T-helper 1 cell treated with Interleukin-12 subunit alpha and Interleukin-12 subunit beta and Interleukin-4 antibody, amounts not matched to agents 30 μg/mL and 1 μg/mL, for 36 hours (primary cell): ENCODE measurements at regions not wholly inside any gene's neighbourhood (a gene's known extent, or its start where the extent isn't known, plus 50 kb on each side); places are given as distances from the start of the nearest gene placed in this dataset.

Source experiments
- H3K27ac Mint-ChIP-seq: one replicate; pipeline ENCODE4 v1.8.0; 2021; ENCODE audit warnings: mild to moderate bottlenecking, mixed read lengths
- H3K27me3 Mint-ChIP-seq: one replicate; pipeline ENCODE4 v1.8.0; 2021; ENCODE audit warnings: low read depth, mixed read lengths
- H3K36me3 Mint-ChIP-seq: one replicate; pipeline ENCODE4 v1.8.0; 2021; ENCODE audit warnings: low read depth, mixed read lengths
- H3K4me1 Mint-ChIP-seq: one replicate; pipeline ENCODE4 v1.8.0; 2021; ENCODE audit warnings: low read depth, mixed read lengths
- H3K4me3 Mint-ChIP-seq: one replicate; pipeline ENCODE4 v1.8.0; 2021; ENCODE audit warnings: mild to moderate bottlenecking, moderate library complexity, mixed read lengths
- H3K9me3 Mint-ChIP-seq: one replicate; pipeline ENCODE4 v1.8.0; 2021; ENCODE audit warnings: mixed read lengths

DNA sequence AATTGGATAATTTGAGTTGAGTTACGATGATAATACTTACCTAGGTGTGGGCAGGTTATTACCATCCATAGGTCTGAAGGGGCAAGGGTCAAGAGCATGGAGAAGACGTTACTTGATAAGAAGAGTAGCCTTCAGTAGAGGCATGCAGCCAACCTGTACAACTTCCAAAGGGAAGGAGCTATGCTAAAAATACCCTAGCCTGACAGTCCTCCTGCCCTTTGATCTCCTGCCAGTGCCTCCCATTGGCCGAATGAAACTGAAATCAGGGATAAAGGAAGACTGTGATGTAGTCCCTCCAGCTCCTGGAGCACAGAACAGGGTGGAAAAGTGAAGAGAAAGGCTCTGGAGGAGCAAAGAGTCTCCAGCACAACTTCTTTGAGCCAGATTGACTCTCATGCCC, 487.4 kb downstream of the ADCYAP1 start:
- Mint-ChIP-seq H3K27me3 (no peaks in the 10 kb centered on the region), H3K4me1 (no peaks in the 10 kb centered on the region), H3K36me3 (no peaks in the 10 kb centered on the region), H3K4me3 (no peak overlapping the region), H3K27ac (no peak overlapping the region), H3K9me3 (no peaks in the 10 kb centered on the region)

DNA sequence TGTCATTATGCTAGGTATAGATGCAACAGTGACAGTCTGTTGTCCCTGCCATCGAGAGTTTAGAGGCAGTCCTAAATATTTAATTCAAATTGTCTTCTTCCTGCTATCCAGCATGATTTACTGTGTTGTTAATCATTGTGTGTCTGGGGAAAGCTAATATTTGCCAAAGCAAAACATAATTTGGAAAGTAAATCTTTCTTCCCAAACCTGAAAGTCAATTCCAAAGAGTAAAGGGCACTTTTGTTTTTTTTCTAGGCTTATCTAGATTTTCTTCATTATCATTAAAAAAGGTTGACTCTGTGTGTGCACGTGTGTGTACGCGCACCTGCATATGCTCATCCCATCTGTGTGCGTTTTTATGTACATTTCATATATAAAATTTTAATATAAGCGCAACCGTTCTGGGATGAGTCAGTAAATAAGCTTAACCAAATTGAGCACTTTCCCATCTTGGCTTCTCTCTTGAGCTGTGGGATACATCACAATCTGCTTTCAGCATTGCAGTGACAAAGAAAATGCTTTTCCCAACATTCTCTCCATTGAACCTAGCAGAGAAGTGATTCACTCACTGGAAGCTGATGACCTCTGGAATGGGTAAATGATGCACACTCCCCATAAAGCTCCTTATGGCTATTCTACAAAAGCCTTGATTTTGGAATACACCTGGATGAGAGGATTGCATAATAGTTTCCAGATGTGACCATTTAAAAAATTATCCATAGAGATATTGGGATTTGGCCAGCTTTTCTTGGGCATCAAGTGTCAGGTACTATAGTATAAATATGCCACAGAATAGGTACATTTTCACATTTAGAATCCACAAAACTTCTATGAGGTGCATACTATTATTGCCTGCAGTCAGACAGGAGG, 488.4 kb downstream of the ADCYAP1 start:
- no peak overlapping the region for H3K27ac Mint-ChIP-seq
- H3K4me1 Mint-ChIP-seq, result no peaks in the 10 kb centered on the region
- H3K36me3 Mint-ChIP-seq, result no peaks in the 10 kb centered on the region
- no peaks in the 10 kb centered on the region for H3K9me3 Mint-ChIP-seq
- H3K27me3 Mint-ChIP-seq, result no peaks in the 10 kb centered on the region
- no peak overlapping the region for H3K4me3 Mint-ChIP-seq

DNA sequence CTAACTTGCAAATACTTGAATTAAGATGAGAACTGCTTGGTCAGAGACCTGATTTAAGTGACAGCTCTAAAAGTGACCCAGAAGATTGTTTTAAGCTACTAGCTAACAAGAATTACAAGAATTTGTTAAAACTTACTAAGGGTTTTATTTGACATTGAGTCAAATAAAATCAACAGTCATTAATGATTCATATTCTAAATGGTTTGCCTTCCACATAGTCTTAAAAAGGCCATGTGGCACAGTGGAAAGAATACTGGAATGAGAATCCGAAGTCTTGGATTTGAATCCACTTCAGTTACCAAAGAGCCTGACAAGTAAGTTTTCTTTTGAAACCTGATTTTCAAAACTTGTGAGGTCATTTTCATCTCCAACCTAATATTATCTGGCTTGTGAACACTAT, 489.3 kb downstream of the ADCYAP1 start:
- Mint-ChIP-seq H3K27ac (no peak overlapping the region), H3K4me3 (no peak overlapping the region), H3K4me1 (no peaks in the 10 kb centered on the region), H3K9me3 (no peaks in the 10 kb centered on the region), H3K36me3 (no peaks in the 10 kb centered on the region), H3K27me3 (no peaks in the 10 kb centered on the region)

DNA sequence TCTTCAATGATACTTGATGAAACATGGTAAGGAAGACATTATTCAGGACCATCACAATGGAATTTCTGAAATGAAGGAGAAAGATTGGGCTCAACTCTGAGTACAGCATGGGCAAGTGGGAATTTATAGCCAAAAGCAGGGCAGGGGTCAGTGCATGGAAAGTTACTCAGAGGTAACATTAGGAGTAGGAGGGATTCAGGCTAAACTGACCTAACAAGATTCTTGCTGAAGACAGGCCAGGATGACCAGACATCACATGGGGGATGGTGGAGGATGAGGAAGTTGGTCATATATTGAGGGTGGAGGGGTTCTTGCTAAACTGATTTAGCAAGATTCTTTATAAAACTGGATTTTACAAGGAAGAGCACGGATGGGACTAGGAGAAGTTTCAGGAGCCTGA, 489.8 kb downstream of the ADCYAP1 start:
- Mint-ChIP-seq H3K27ac (no peak overlapping the region), H3K4me1 (no peaks in the 10 kb centered on the region), H3K36me3 (no peaks in the 10 kb centered on the region), H3K9me3 (no peaks in the 10 kb centered on the region), H3K27me3 (no peaks in the 10 kb centered on the region), H3K4me3 (no peak overlapping the region)

DNA sequence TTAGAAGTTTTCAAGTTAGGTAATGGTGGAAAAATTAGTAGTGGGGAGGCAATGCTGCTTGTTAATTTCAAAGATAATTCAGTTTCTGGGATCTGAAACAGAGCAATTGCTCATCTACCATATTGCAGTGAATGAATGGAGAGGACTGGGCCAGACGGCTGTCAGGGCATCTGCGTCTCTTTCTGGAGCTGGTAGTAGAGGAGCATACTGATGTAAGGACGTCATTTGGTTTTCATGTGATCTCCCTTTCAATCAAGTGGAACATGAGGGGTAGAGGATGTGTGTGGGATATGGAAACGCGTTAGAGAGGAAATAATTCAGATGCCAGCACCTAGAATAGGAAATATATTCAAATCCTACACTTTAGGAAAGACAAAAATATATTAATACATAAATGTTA, 490.3 kb downstream of the ADCYAP1 start:
- Mint-ChIP-seq H3K4me1 (no peaks in the 10 kb centered on the region), H3K27ac (no peak overlapping the region), H3K4me3 (no peak overlapping the region), H3K27me3 (no peaks in the 10 kb centered on the region), H3K9me3 (no peaks in the 10 kb centered on the region), H3K36me3 (no peaks in the 10 kb centered on the region)

DNA sequence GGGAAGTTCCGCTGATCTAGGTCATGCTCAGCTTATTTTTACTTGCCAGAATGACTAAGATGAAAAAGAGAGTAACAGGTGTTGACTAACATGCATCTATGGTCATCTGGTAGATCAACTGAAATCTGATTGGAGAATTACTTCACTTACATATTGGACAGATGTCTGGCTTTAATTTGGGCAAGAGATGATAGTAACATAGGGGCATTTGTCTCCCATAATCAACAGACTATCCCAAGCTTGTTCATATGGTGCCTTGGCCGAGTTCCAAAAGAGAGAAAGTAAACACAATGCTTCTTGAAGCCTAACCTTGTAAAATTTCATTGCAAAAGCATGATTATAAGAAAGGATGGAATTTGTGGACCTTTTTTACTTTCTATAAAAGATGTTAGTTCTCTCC, 503.7 kb downstream of the ADCYAP1 start:
- Mint-ChIP-seq H3K27me3 (no peaks in the 10 kb centered on the region), H3K4me1 (no peaks in the 10 kb centered on the region)

DNA sequence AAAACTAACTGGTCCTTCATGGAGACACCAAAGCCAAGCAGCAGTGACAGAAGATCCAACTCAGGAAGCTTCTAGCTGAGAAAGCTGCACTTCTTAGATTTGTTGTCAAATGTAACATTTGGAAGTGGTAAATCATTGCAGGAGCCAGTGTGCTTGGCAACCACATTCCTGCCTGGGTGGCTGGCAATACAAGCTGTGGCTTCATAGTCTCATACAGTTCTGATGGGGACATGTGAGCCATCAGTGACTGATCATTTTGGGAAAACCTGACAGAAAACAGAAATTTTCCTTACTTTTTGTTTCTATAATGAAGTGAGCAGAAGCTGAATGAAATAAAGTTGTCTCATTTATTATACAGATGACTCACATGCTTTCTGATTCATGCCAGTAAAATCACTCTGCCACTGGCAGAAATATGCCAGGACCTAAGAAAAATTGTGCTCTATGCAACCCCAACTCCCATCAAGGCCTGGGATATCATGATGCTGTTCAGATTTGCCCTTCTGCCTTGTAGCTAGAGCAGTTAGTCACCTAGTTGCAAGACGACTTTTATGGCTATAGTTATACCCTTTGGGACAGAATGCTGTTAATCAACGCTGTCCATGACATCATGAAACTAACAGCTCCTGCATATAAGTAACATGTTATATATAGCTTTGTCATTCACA, 508.1 kb downstream of the ADCYAP1 start:
- Mint-ChIP-seq H3K36me3 (no peaks in the 10 kb centered on the region), H3K4me1 (no peaks in the 10 kb centered on the region)

More for the DNA sequence above, 503.7 kb downstream of the ADCYAP1 start:
- no peak overlapping the region for H3K4me3 Mint-ChIP-seq
- H3K36me3 Mint-ChIP-seq, result no peaks in the 10 kb centered on the region
- H3K27ac Mint-ChIP-seq, result no peak overlapping the region
- peaks cover 4% of the 10 kb centered on the region for H3K9me3 Mint-ChIP-seq

DNA sequence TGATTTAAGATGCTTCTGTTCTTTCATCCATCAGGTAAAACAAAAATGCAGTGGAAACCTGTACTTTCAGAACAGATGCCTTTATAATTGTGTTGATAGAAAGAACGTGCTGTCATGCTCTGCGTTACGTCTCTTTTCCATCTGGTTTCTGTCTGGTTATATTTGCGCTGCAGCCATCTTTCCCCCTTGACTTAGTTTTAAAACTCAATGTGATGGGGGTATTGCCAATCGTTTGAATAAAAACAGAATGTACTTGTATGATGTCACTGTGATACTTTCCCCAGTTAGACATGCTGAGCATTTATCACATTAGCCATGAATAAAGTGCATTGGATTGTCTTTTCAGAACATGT, 508.6 kb downstream of the ADCYAP1 start:
- no peak overlapping the region for H3K27ac Mint-ChIP-seq
- no peaks in the 10 kb centered on the region for H3K27me3 Mint-ChIP-seq
- H3K9me3 Mint-ChIP-seq, result no peaks in the 10 kb centered on the region
- H3K36me3 Mint-ChIP-seq, result no peaks in the 10 kb centered on the region
- no peak overlapping the region for H3K4me3 Mint-ChIP-seq
- H3K4me1 Mint-ChIP-seq, result no peaks in the 10 kb centered on the region

More for the DNA sequence above, 508.1 kb downstream of the ADCYAP1 start:
- Mint-ChIP-seq H3K4me3 (no peak overlapping the region), H3K27me3 (no peaks in the 10 kb centered on the region), H3K9me3 (no peaks in the 10 kb centered on the region), H3K27ac (no peak overlapping the region)

DNA sequence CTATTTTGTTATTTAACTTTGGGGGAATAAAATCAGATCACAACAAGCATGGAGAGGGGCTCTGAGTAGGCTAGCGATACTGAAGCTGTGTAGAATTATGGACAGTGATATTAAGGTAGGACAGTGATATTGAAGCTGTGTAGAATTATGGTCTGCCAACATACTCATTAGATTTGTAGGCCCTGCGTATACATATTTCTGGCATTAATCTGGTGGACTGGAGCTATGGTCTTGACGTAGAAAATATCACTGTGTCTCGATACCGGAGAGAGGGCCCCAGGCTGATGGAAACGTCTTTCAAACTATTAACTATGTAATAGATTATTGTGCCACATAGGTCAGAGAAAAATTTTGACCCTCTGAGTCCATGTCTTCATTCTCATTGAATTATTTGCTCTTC, 511.4 kb downstream of the ADCYAP1 start:
- H3K4me3 Mint-ChIP-seq, result no peak overlapping the region
- H3K9me3 Mint-ChIP-seq, result no peaks in the 10 kb centered on the region
- H3K4me1 Mint-ChIP-seq, result no peaks in the 10 kb centered on the region
- no peaks in the 10 kb centered on the region for H3K27me3 Mint-ChIP-seq
- H3K36me3 Mint-ChIP-seq, result no peaks in the 10 kb centered on the region
- no peak overlapping the region for H3K27ac Mint-ChIP-seq

DNA sequence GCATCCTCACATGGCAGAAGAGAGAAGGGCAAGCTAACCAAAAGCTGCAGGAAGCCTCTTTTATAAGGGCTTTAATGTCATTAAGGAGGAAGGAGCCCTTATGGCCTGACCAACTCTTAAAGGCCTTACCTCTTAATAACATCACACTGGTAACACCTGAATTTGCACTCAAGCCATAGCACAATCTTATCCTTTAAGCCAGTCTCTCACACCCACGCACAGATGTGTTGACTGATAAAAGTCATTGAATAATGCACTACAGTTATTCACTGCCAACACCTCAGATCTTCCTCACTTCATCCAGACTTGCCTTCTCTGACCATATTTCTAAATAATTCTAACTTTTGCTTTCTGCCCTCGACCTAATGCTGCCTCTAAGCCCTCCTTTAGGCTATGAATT, 516.8 kb downstream of the ADCYAP1 start:
- Mint-ChIP-seq H3K4me1 (no peaks in the 10 kb centered on the region), H3K4me3 (no peak overlapping the region), H3K27ac (no peak overlapping the region), H3K27me3 (no peaks in the 10 kb centered on the region), H3K9me3 (no peaks in the 10 kb centered on the region), H3K36me3 (no peaks in the 10 kb centered on the region)

DNA sequence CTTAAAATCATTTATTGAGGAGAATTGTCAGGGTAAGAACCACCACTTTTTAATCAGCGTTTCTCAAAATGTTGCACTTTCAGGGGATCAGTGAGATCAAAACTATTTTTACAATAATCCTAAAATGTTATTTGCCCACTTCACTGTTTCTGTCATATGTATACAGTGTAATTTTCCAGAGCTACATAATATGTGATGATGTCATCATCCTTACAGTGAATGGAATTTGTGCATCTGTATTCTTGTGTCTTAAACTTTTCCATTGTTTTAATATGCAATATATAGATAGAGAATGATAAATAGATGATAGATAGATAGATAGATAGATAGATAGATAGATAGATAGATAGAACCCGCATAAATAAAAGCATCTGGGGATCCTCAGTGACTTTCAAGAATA, 518.0 kb downstream of the ADCYAP1 start:
- no peak overlapping the region for H3K4me3 Mint-ChIP-seq
- H3K9me3 Mint-ChIP-seq, result no peaks in the 10 kb centered on the region
- no peaks in the 10 kb centered on the region for H3K27me3 Mint-ChIP-seq
- no peak overlapping the region for H3K27ac Mint-ChIP-seq
- H3K4me1 Mint-ChIP-seq, result no peaks in the 10 kb centered on the region
- no peaks in the 10 kb centered on the region for H3K36me3 Mint-ChIP-seq

DNA sequence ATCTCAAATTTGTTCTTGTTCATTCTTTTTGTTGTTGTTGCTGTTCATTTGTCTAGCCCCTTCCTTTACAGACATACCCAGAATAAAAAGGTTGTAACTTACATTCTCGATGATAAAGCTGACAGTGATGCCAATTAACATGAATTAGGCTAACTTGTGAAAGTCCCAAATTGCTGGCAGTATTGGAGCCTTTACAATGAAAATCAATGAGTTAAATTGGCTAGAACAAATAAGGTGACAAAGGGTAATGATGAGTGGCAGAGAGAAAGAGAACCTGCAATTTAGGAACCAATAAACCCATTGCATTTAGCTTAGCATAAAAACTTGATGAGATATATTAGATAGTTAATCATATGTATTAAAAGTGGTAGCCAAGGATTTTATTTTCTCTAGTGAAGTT, 521.0 kb downstream of the ADCYAP1 start:
- H3K36me3 Mint-ChIP-seq, result no peaks in the 10 kb centered on the region

DNA sequence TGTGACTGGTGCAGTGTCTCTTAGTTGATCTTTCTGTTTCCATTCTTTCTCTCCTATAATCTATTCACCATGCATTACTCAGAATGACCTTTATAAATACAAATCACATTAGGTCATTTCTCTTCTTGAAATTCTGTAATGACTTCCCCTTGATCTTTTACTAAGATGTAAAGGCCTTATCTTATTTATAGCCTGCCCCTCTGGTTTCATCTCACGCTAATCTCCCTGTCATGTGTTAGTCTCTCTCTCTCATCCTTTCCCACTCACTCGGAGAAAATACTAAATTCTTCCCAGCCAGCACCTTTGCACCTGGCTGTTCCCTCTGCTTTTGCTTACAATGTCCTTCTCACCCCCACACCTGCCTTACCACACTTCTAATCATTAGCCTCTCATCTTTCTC, 530.8 kb downstream of the ADCYAP1 start:
- no peaks in the 10 kb centered on the region for H3K4me1 Mint-ChIP-seq
- H3K36me3 Mint-ChIP-seq, result no peaks in the 10 kb centered on the region
- no peak overlapping the region for H3K4me3 Mint-ChIP-seq
- H3K9me3 Mint-ChIP-seq, result no peaks in the 10 kb centered on the region
- no peak overlapping the region for H3K27ac Mint-ChIP-seq
- H3K27me3 Mint-ChIP-seq, result no peaks in the 10 kb centered on the region

More for the DNA sequence above, 521.0 kb downstream of the ADCYAP1 start:
- Mint-ChIP-seq H3K4me3 (no peak overlapping the region), H3K27ac (no peak overlapping the region), H3K9me3 (no peaks in the 10 kb centered on the region), H3K27me3 (no peaks in the 10 kb centered on the region), H3K4me1 (no peaks in the 10 kb centered on the region)

DNA sequence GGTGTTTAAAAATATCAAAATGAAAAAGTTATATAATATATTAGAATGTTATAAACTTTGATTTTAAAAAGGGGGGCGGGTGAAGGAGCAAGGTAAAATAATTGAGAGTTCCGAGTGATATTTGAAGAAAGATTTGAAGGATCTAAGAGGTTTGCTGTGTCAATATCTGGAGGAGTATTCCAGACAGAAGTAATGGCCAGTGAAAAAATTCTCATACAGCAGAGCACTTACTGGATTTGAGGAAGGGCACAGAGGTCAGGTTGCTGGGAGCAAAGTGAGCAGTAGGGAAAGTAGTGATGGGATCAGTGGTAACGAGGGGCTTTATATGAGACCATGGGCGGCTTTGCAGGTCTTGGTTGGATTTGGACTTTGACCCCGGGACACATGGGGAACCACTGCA, 531.5 kb downstream of the ADCYAP1 start:
- Mint-ChIP-seq H3K27ac (no peak overlapping the region), H3K4me1 (no peaks in the 10 kb centered on the region), H3K4me3 (no peak overlapping the region), H3K9me3 (no peaks in the 10 kb centered on the region), H3K27me3 (no peaks in the 10 kb centered on the region), H3K36me3 (no peaks in the 10 kb centered on the region)

DNA sequence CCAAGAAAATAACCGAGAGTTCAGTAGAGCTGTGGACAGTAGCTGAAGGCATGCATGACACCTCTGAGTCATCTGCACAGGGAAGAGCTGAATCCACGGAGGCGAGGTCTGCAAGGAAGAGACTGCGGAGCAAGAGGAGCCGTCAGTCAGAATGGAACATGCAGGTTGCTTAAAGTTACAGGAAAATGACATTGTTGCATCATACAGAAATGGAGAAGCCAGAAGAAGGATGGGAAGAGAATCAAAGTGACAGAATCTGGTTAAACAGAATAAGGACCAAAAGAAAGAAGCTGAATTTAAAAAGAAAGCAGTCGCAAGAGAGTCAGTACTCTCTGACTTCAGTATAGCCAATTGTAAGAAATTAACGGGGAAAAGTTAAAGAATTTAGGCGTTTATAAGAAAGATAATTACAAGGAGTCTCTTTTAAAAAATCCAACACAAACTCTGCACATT, 533.8 kb downstream of the ADCYAP1 start:
- Mint-ChIP-seq H3K4me3 (no peak overlapping the region), H3K9me3 (no peaks in the 10 kb centered on the region), H3K27me3 (no peaks in the 10 kb centered on the region), H3K36me3 (no peaks in the 10 kb centered on the region), H3K4me1 (no peaks in the 10 kb centered on the region), H3K27ac (no peak overlapping the region)
